A673 (cell line): ENCODE measurements at regions not wholly inside any gene's neighbourhood (a gene's known extent, or its start where the extent isn't known, plus 50 kb on each side); places are given as distances from the start of the nearest gene placed in this dataset.

Experiments
- BruUV-seq: library from RNA; stranded (reverse); fragments of 400-500 nt; replicated peaks from 2 replicates; lab custom pipeline; 2021; lab: Mats Ljungman, UMichigan
- CTCF ChIA-PET: fragments of 300-600 bp; sonication (Branson Sonifier 250); formaldehyde crosslinking; loops from one replicate; lab custom pipeline; 2022; ENCODE audit warnings: antibody characterized with exemption; lab: Charles Lee
- POLR2A ChIA-PET: fragments of 300-600 bp; sonication (Branson Sonifier 250); formaldehyde crosslinking; loops from one replicate; lab custom pipeline; 2022; ENCODE audit warnings: antibody characterized with exemption; ENCODE audit not compliant: low non-redundant PET; lab: Charles Lee
- DNase-seq: peaks from one replicate; pipeline ENCODE4 v3.0.0-alpha.2; 2015; ENCODE audit warnings: low spot score
- H3K27ac ChIP-seq: fragments of 200-600 bp; sonication (generic); 2 replicates; pipeline ENCODE4 v1.5.1; 2016; ENCODE audit warnings: mixed run types, low read depth, mild to moderate bottlenecking, mixed read lengths, antibody characterized with exemption, low read length; ENCODE audit not compliant: poor library complexity, severe bottlenecking
- H3K27me3 ChIP-seq: fragments of 200-600 bp; sonication (generic); replicated peaks from 2 replicates; pipeline ENCODE4 v1.6.1; 2017; ENCODE audit warnings: mixed run types, low read depth, mild to moderate bottlenecking, mixed read lengths, antibody characterized with exemption, low read length; ENCODE audit not compliant: insufficient read depth, poor library complexity
- H3K36me3 ChIP-seq: fragments of 200-600 bp; sonication (generic); 2 replicates; pipeline ENCODE4 v1.6.1; 2016; ENCODE audit warnings: mixed run types, mild to moderate bottlenecking, mixed read lengths, antibody characterized with exemption, low read length; ENCODE audit not compliant: insufficient read depth, poor library complexity, severe bottlenecking
- H3K4me1 ChIP-seq: fragments of 200-600 bp; sonication (generic); 2 replicates; pipeline ENCODE4 v1.6.1; 2017; ENCODE audit warnings: mixed run types, mild to moderate bottlenecking, mixed read lengths, antibody characterized with exemption, low read length; ENCODE audit not compliant: insufficient read depth, poor library complexity, severe bottlenecking
- H3K4me3 ChIP-seq: fragments of 200-600 bp; sonication (generic); 2 replicates; pipeline ENCODE4 v1.5.1; 2016; ENCODE audit warnings: low read depth, mixed run types, mild to moderate bottlenecking, mixed read lengths, low read length; ENCODE audit not compliant: poor library complexity, severe bottlenecking
- H3K9me3 ChIP-seq: fragments of 200-600 bp; sonication (generic); 2 replicates; pipeline ENCODE4 v1.6.1; 2016; ENCODE audit warnings: mixed run types, low read depth, mild to moderate bottlenecking, mixed read lengths, antibody characterized with exemption, low read length; ENCODE audit not compliant: poor library complexity, severe bottlenecking
- CTCF ChIP-seq: fragments of 300-800, 200-600 bp; sonication (generic); conservative IDR thresholded peaks from 2 replicates; pipeline ENCODE4 v1.5.1; 2017; ENCODE audit warnings: low read depth, mild to moderate bottlenecking, antibody characterized with exemption, low read length, moderate library complexity, mixed read lengths
- EZH2 ChIP-seq: fragments of 200-600 bp; sonication (generic); IDR thresholded peaks from 2 replicates; pipeline ENCODE4 v1.6.1; 2017; ENCODE audit warnings: borderline replicate concordance, low read depth, mild to moderate bottlenecking, mixed read lengths, antibody characterized with exemption, low read length; ENCODE audit not compliant: poor library complexity, severe bottlenecking
- intact Hi-C: fragments of 100-400 bp; cut with micrococcal nuclease; formaldehyde crosslinking; loops from one replicate; pipeline ENCODE4 v1.10.0; 2022; ENCODE audit not compliant: unreplicated experiment

GRCh38 chr3:6542795-6543194 is 318.1 kb upstream of the GRM7 start:
- no TSS peak for BruUV-seq
- H3K9me3 ChIP-seq: no peaks in the 10 kb centered on the region
- H3K4me3 ChIP-seq: no peak overlapping the region
- no peak for TF ChIP-seq CTCF
- no peak for TF ChIP-seq EZH2
- intact Hi-C loops: no loop called here
- ChIA-PET POLR2A (no interaction called here), CTCF (no interaction called here)
- no peak for DNase-seq
- H3K36me3 ChIP-seq: no peaks in the 10 kb centered on the region
- H3K4me1 ChIP-seq: no peaks in the 10 kb centered on the region
- H3K27me3 ChIP-seq: no peaks in the 10 kb centered on the region
- H3K27ac ChIP-seq: no peak overlapping the region

- H3K4me3 ChIP-seq: no peak overlapping the region
- no peak overlapping the region for H3K27ac ChIP-seq
- no peaks in the 10 kb centered on the region for H3K36me3 ChIP-seq
- TF ChIP-seq EZH2: no peak
- no peak for TF ChIP-seq CTCF
- no TSS peak for BruUV-seq
- no peaks in the 10 kb centered on the region for H3K4me1 ChIP-seq
- H3K9me3 ChIP-seq: no peaks in the 10 kb centered on the region
- CTCF ChIA-PET: no interaction called here
- no peak for DNase-seq
- POLR2A ChIA-PET: no interaction called here
- no peaks in the 10 kb centered on the region for H3K27me3 ChIP-seq
- intact Hi-C loops: no loop called here
Observed at GRCh38 chr3:6549296-6549695, 311.6 kb upstream of the GRM7 start.

- H3K4me1 ChIP-seq: no peaks in the 10 kb centered on the region
- no peak overlapping the region for H3K4me3 ChIP-seq
- BruUV-seq: no TSS peak
- TF ChIP-seq CTCF (no peak), EZH2 (no peak)
- intact Hi-C loops: no loop called here
- H3K27ac ChIP-seq: no peak overlapping the region
- no peak for DNase-seq
- ChIA-PET CTCF (no interaction called here), POLR2A (no interaction called here)
- no peaks in the 10 kb centered on the region for H3K36me3 ChIP-seq
- no peaks in the 10 kb centered on the region for H3K27me3 ChIP-seq
- H3K9me3 ChIP-seq: no peaks in the 10 kb centered on the region
Observed at GRCh38 chr3:6551165-6551564, 309.8 kb upstream of the GRM7 start.
